Thyroid gland (tissue), 4 donors: ENCODE measurements at regions not wholly inside any gene's neighbourhood (a gene's known extent, or its start where the extent isn't known, plus 50 kb on each side); places are given as distances from the start of the nearest gene placed in this dataset.

Experiments
- CTCF ChIP-seq, 6 experiments: fragments of 200-600 bp in 3 of 6; fragments of 450-650 bp in 3 of 6; sonication (generic) in 3 of 6; IDR thresholded peaks; one replicate each; pipeline ENCODE4 v1.5.1; 2016 to 2019; ENCODE audit warnings: antibody characterized with exemption in 6 of 6, mild to moderate bottlenecking in 2 of 6, inconsistent platforms in 1 of 6, moderate library complexity in 1 of 6
- POLR2A ChIP-seq, 2 donors: fragments of 450-650 bp; IDR thresholded peaks; one replicate each; pipeline ENCODE4 v1.6.1; 2017; ENCODE audit warnings: antibody characterized with exemption in 2 of 2, mild to moderate bottlenecking in 2 of 2, moderate library complexity in 1 of 2

DNA sequence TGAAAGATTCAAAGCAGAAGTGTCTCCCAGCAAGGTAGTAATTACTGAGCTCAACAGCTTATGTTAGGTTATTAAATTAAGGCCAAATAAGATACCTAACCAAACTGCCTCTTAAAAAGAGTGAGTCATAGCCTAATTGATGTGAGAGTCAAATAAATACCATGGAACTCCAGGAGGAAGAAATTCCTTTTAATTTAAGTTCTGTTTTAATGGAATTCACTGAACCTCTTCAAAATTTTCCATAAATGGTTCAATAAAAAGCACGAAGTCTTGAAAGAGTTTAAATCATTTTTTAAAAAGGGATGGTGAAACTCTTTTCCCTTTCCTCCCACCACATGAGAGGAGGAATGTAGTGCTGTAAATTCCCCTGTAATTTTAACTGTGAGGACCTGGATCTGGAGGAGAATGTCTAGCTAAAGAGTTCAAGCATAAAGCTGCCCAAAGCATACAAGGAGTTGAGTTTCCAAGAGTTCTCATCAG, 180.8 kb upstream of the MMADHC start:
- no peak for TF ChIP-seq POLR2A (IDR thresholded peaks at IDR 0.05)
- TF ChIP-seq CTCF (IDR thresholded peaks at IDR 0.05) = no peak
